RPMI7951 (cell line): ENCODE measurements at regions not wholly inside any gene's neighbourhood (a gene's known extent, or its start where the extent isn't known, plus 50 kb on each side); places are given as distances from the start of the nearest gene placed in this dataset.

Experiments used
- DNase-seq: peaks from one replicate; pipeline ENCODE4 v3.0.0-alpha.2; 2012; ENCODE audit warnings: low read depth

- no peak for DNase-seq
Observed at GRCh38 chr1:18012686-18013085, 94.9 kb upstream of the IGSF21 start.

- DNase-seq, result no peak
Observed at GRCh38 chr1:18013216-18013615, 94.4 kb upstream of the IGSF21 start.

GRCh38 chr1:18015719-18016118, 91.9 kb upstream of the IGSF21 start:
- no peak for DNase-seq

- DNase-seq, result no peak
Observed at GRCh38 chr1:18018366-18018765, 89.2 kb upstream of the IGSF21 start.

GRCh38 chr1:18020021-18020817, 87.4 kb upstream of the IGSF21 start:
- DNase-seq, result no peak

- peak; percentile 3 for DNase-seq
Observed at GRCh38 chr1:18021242-18021641, 86.4 kb upstream of the IGSF21 start.

- no peak for DNase-seq
Observed at GRCh38 chr1:18032172-18032859, 75.3 kb upstream of the IGSF21 start.

- no peak for DNase-seq
Observed at GRCh38 chr1:18035145-18035544, 72.5 kb upstream of the IGSF21 start.

GRCh38 chr1:18037651-18038050, 69.9 kb upstream of the IGSF21 start:
- DNase-seq, result no peak

GRCh38 chr1:18038051-18038450, 69.5 kb upstream of the IGSF21 start:
- no peak for DNase-seq

GRCh38 chr1:18039102-18039501, 68.5 kb upstream of the IGSF21 start:
- no peak for DNase-seq

GRCh38 chr1:18041102-18041501, 66.5 kb upstream of the IGSF21 start:
- no peak for DNase-seq

GRCh38 chr1:18041685-18042355, 65.8 kb upstream of the IGSF21 start:
- no peak for DNase-seq

GRCh38 chr1:18043871-18044270, 63.7 kb upstream of the IGSF21 start:
- DNase-seq, result no peak

GRCh38 chr1:18045203-18045602, 62.4 kb upstream of the IGSF21 start:
- no peak for DNase-seq

- DNase-seq, result no peak
Observed at GRCh38 chr1:18045621-18046020, 62.0 kb upstream of the IGSF21 start.

GRCh38 chr1:18047122-18047521, 60.5 kb upstream of the IGSF21 start:
- DNase-seq, result no peak

- no peak for DNase-seq
Observed at GRCh38 chr1:18049228-18049627, 58.4 kb upstream of the IGSF21 start.

GRCh38 chr1:18052671-18053070, 54.9 kb upstream of the IGSF21 start:
- no peak for DNase-seq

GRCh38 chr1:18055156-18055555, 52.4 kb upstream of the IGSF21 start:
- DNase-seq, result no peak

GRCh38 chr1:18056545-18056944, 51.1 kb upstream of the IGSF21 start:
- DNase-seq, result no peak

GRCh38 chr1:18057623-18058022, 50.0 kb upstream of the IGSF21 start:
- DNase-seq, result no peak
